Renal cortical epithelial cell (primary cell): ENCODE measurements at regions not wholly inside any gene's neighbourhood (a gene's known extent, or its start where the extent isn't known, plus 50 kb on each side); places are given as distances from the start of the nearest gene placed in this dataset.
A peak's percentile ranks its signal among the peaks of the same experiment; 100 is the strongest.

Source experiments
- DNase-seq: peaks from one replicate; pipeline ENCODE4 v3.0.0-alpha.2; 2011; ENCODE audit warnings: low read depth

- no peak for DNase-seq
Observed at GRCh38 chr2:122868646-122869275, 1113.3 kb downstream of the TSN start.

- no peak for DNase-seq
Observed at GRCh38 chr2:122873951-122874350, 1118.5 kb downstream of the TSN start.

- DNase-seq: no peak
Observed at GRCh38 chr2:122875091-122875865, 1119.8 kb downstream of the TSN start.

- no peak for DNase-seq
Observed at GRCh38 chr2:122883849-122884248, 1128.4 kb downstream of the TSN start.

- DNase-seq: no peak
Observed at GRCh38 chr2:122884889-122885288, 1129.4 kb downstream of the TSN start.

GRCh38 chr2:122885436-122885835 is 1130.0 kb downstream of the TSN start:
- no peak for DNase-seq

GRCh38 chr2:122886479-122887145 is 1131.2 kb downstream of the TSN start:
- DNase-seq: no peak

GRCh38 chr2:122899614-122900013 is 1125.5 kb upstream of the CNTNAP5 start:
- no peak for DNase-seq

- DNase-seq: no peak
Observed at GRCh38 chr2:122905431-122905830, 1119.7 kb upstream of the CNTNAP5 start.

- no peak for DNase-seq
Observed at GRCh38 chr2:122908159-122908558, 1116.9 kb upstream of the CNTNAP5 start.

- DNase-seq: peak; percentile 2
Observed at GRCh38 chr2:122927197-122927596, 1097.9 kb upstream of the CNTNAP5 start.

GRCh38 chr2:122927710-122928557 is 1097.2 kb upstream of the CNTNAP5 start:
- no peak for DNase-seq

GRCh38 chr2:122929347-122929746 is 1095.7 kb upstream of the CNTNAP5 start:
- DNase-seq: peak; percentile 2

GRCh38 chr2:122935506-122935905 is 1089.6 kb upstream of the CNTNAP5 start:
- DNase-seq: no peak

GRCh38 chr2:122939796-122940195 is 1085.3 kb upstream of the CNTNAP5 start:
- DNase-seq: no peak

- DNase-seq: no peak
Observed at GRCh38 chr2:122949523-122949922, 1075.6 kb upstream of the CNTNAP5 start.

GRCh38 chr2:122955776-122956175 is 1069.3 kb upstream of the CNTNAP5 start:
- no peak for DNase-seq

- DNase-seq: peak; percentile 92
Observed at GRCh38 chr2:122960759-122961641, 1064.1 kb upstream of the CNTNAP5 start.

- no peak for DNase-seq
Observed at GRCh38 chr2:122966461-122966860, 1058.6 kb upstream of the CNTNAP5 start.

GRCh38 chr2:122977580-122977979 is 1047.5 kb upstream of the CNTNAP5 start:
- no peak for DNase-seq

- peak; percentile 1 for DNase-seq
Observed at GRCh38 chr2:122980671-122981070, 1044.4 kb upstream of the CNTNAP5 start.
